ENCODE measurements at regions not wholly inside any gene's neighbourhood (a gene's known extent, or its start where the extent isn't known, plus 50 kb on each side); places are given as distances from the start of the nearest gene placed in this dataset.

DNA sequence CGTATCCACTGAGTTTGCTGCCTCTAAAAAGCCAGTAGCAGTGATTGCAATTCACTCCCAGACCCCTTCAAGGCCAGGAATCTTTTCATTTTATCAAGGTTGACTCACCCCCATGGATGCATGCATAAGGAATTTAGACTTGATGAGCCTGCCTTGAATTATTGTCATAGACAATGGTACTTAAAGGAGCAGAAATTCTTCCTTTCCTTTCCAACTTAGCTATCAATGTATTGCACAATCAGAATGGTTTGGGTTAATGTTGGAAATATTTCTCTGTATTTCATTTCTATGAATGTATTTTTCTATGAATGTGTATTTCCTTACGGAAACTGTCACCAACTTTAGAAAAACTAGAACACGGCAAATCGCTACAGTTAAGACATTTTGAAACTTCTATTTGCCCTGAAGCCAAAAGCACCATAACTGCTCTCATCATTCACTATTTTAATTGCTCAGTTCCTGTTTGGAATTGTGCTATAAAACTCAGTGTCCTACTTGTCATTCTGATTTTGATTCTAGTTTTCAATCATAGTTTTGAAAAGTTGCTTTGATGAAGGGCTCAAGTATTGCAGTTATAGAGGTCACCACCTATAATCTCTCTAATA lies 355.7 kb upstream of the AKR1E2 start:
- Histone ChIP-seq H3K27ac (no peak overlapping the region), H3K27me3 (no peaks in the 10 kb centered on the region), H3K4me3 (no peak overlapping the region), H3K9me3 (no peaks in the 10 kb centered on the region), H3K4me1 (no peaks in the 10 kb centered on the region), H3K36me3 (no peaks in the 10 kb centered on the region)
- ATAC-seq (no peak), DNase-seq (no peak)
- intact Hi-C loops (cut with DNase I): no loop called here
- TF ChIP-seq, protein P1, sequence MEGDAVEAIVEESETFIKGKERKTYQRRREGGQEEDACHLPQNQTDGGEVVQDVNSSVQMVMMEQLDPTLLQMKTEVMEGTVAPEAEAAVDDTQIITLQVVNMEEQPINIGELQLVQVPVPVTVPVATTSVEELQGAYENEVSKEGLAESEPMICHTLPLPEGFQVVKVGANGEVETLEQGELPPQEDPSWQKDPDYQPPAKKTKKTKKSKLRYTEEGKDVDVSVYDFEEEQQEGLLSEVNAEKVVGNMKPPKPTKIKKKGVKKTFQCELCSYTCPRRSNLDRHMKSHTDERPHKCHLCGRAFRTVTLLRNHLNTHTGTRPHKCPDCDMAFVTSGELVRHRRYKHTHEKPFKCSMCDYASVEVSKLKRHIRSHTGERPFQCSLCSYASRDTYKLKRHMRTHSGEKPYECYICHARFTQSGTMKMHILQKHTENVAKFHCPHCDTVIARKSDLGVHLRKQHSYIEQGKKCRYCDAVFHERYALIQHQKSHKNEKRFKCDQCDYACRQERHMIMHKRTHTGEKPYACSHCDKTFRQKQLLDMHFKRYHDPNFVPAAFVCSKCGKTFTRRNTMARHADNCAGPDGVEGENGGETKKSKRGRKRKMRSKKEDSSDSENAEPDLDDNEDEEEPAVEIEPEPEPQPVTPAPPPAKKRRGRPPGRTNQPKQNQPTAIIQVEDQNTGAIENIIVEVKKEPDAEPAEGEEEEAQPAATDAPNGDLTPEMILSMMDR (IDR thresholded peaks at IDR 0.05): no peak
- WGBS, 2 donors: 93 to 94% methylated on average over 4 of the region's 4 CpGs

DNA sequence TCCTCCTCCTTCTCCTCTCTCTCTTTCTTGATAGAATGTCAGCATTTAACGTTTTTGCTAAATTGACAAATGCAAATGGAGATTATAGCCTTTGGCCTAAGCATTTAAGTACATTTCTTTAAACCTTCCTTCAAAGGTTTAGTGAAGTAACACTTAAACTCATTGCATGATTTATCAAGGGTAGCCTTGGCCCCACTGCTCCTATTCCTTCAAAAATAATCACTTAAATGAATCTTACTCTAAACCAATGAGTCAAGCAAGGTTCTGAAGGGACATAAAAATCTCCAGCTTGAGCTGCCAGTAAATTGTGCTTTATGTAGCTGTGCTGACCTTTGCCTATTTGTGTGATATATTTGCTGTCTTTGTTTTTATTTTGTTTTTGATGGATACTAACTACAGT lies 358.5 kb upstream of the AKR1E2 start:
- TF ChIP-seq, protein P1 (IDR thresholded peaks at IDR 0.05): no peak
- 53 to 65% methylated on average over 1 of the region's 1 CpG for WGBS, 2 donors

DNA sequence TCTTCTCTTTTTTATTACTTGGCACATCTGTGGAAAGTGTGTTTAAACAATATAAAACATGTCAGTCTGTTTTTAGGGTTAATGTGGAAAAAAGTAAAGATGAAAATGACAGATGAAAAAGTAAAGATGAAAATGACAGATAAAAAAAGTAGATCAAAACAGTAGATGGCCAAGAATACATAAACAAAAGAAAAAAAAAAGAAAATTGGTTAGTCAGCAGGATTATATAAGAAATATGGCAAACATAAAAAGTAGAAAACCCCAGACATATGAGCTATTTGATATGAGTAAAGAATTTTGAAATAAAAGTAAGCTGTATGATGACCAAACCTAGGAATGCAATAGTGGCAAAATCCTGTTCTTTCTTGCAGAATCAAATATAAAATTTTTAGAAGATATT lies 365.7 kb upstream of the AKR1E2 start:
- DNase-seq (no peak), ATAC-seq (no peak)
- intact Hi-C loops (cut with DNase I): no loop called here
- no peak overlapping the region for H3K27ac ChIP-seq
- TF ChIP-seq, protein P1 (IDR thresholded peaks at IDR 0.05): no peak
- no peaks in the 10 kb centered on the region for H3K36me3 ChIP-seq
- H3K4me3 ChIP-seq: no peak overlapping the region
- no peaks in the 10 kb centered on the region for H3K9me3 ChIP-seq
- H3K27me3 ChIP-seq: no peaks in the 10 kb centered on the region
- no peaks in the 10 kb centered on the region for H3K4me1 ChIP-seq

More for the DNA sequence above, 358.5 kb upstream of the AKR1E2 start:
- Histone ChIP-seq H3K27me3 (no peaks in the 10 kb centered on the region), H3K36me3 (no peaks in the 10 kb centered on the region), H3K4me3 (no peak overlapping the region), H3K9me3 (no peaks in the 10 kb centered on the region), H3K27ac (no peak overlapping the region), H3K4me1 (no peaks in the 10 kb centered on the region)
- no peak for ATAC-seq
- intact Hi-C loops (cut with DNase I): no loop called here
- no peak for DNase-seq

DNA sequence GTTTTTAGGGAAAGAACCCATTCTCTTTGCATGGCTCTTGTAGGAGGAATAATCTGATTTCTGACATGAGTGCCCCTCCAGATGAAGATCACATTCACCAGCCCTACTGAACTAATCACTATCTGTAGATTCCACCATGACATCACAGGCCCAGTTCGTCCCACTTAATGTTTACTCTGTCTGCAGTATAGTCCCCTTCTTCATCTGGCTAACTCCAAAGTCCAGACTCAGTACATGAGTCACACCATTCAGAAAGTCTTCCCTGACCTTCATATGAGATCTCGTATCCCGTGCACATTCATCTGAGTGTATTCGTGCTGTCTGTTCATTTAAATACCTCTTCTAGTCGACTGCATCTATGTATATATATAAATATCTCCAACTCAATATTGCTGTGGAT lies 366.5 kb upstream of the AKR1E2 start:
- no peaks in the 10 kb centered on the region for H3K9me3 ChIP-seq
- 50 to 72% methylated on average over 5 of the region's 5 CpGs for WGBS, 2 donors
- H3K4me3 ChIP-seq: no peak overlapping the region
- H3K27ac ChIP-seq: no peak overlapping the region
- H3K27me3 ChIP-seq: no peaks in the 10 kb centered on the region
- TF ChIP-seq, protein P1 (IDR thresholded peaks at IDR 0.05): no peak
- DNase-seq (no peak), ATAC-seq (peak in 1 of 8 donors; percentile 82)
- H3K4me1 ChIP-seq: no peaks in the 10 kb centered on the region
- intact Hi-C loops (cut with DNase I): no loop called here
- H3K36me3 ChIP-seq: no peaks in the 10 kb centered on the region
